Testis (tissue), 2 donors: ENCODE measurements at regions not wholly inside any gene's neighbourhood (a gene's known extent, or its start where the extent isn't known, plus 50 kb on each side); places are given as distances from the start of the nearest gene placed in this dataset.
"Not testable (repeated sequence)": the region's sequence is repeated elsewhere in the genome, so short reads cannot be mapped to it uniquely, and the experiment has no call there.

Experiments
- DNase-seq: peaks from one replicate; pipeline ENCODE4 v3.0.0-alpha.2; 2019
- H3K27ac ChIP-seq, 2 donors: fragments of 200-600 bp; sonication (generic); one replicate each; pipeline ENCODE4 v1.5.1; 2019
- H3K27me3 ChIP-seq: fragments of 200-600 bp; sonication (generic); one replicate; pipeline ENCODE4 v1.5.1; 2019
- H3K36me3 ChIP-seq: fragments of 200-600 bp; sonication (generic); one replicate; pipeline ENCODE4 v1.5.1; 2017; ENCODE audit warnings: low read depth; ENCODE audit errors: missing control alignments
- H3K4me1 ChIP-seq: fragments of 200-600 bp; sonication (generic); one replicate; pipeline ENCODE4 v1.5.1; 2019
- H3K4me3 ChIP-seq, 2 donors: fragments of 200-600 bp; sonication (generic); one replicate each; pipeline ENCODE4 v1.5.1; 2017 to 2019
- H3K9me3 ChIP-seq: fragments of 200-600 bp; sonication (generic); one replicate; pipeline ENCODE4 v1.5.1; 2017
- POLR2A ChIP-seq: fragments of 450-650 bp; IDR thresholded peaks from one replicate; pipeline ENCODE4 v1.6.1; 2017; ENCODE audit warnings: antibody characterized with exemption, mild to moderate bottlenecking, moderate library complexity
- WGBS, 2 donors: methylation state at CpG; one replicate each; pipeline ENCODE4 v1.1.5; 2018; 5-methylcytosine and 5-hydroxymethylcytosine counted together
- intact Hi-C: fragments of 100-400 bp; cut with DNase I; formaldehyde crosslinking; loops from one replicate; pipeline ENCODE4 v1.15.1; 2023; ENCODE audit warnings: low total_unique reads
- TF ChIP-seq, protein P1 (sequence below), 3 experiments: fragments of 450-650 bp in 2 of 3; fragments of 200-600 bp in 1 of 3; sonication (generic) in 1 of 3; IDR thresholded peaks; one replicate each; pipeline ENCODE4 v1.5.1; 2016 to 2019; ENCODE audit warnings: antibody characterized with exemption in 3 of 3, mild to moderate bottlenecking in 2 of 3, moderate library complexity in 1 of 3

- Histone ChIP-seq H3K4me1 (no peaks in the 10 kb centered on the region), H3K27me3 (no peaks in the 10 kb centered on the region), H3K27ac (no peak overlapping the region), H3K9me3 (no peaks in the 10 kb centered on the region), H3K4me3 (no peak overlapping the region), H3K36me3 (no peaks in the 10 kb centered on the region)
- no peak for DNase-seq
- TF ChIP-seq, protein P1, sequence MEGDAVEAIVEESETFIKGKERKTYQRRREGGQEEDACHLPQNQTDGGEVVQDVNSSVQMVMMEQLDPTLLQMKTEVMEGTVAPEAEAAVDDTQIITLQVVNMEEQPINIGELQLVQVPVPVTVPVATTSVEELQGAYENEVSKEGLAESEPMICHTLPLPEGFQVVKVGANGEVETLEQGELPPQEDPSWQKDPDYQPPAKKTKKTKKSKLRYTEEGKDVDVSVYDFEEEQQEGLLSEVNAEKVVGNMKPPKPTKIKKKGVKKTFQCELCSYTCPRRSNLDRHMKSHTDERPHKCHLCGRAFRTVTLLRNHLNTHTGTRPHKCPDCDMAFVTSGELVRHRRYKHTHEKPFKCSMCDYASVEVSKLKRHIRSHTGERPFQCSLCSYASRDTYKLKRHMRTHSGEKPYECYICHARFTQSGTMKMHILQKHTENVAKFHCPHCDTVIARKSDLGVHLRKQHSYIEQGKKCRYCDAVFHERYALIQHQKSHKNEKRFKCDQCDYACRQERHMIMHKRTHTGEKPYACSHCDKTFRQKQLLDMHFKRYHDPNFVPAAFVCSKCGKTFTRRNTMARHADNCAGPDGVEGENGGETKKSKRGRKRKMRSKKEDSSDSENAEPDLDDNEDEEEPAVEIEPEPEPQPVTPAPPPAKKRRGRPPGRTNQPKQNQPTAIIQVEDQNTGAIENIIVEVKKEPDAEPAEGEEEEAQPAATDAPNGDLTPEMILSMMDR (IDR thresholded peaks at IDR 0.05) = no peak
- TF ChIP-seq POLR2A = no peak
- intact Hi-C loops = no loop called here
- 85 to 88% methylated on average over 6 to 11 of the region's 11 CpGs for WGBS, 2 donors
Measured at GRCh38 chr1:29756901-29757725, 520.8 kb downstream of the PTPRU start.

GRCh38 chr1:29756498-29756897 lies 520.2 kb downstream of the PTPRU start:
- Histone ChIP-seq H3K4me1 (no peaks in the 10 kb centered on the region), H3K4me3 (no peak overlapping the region), H3K36me3 (no peaks in the 10 kb centered on the region), H3K27ac (no peak overlapping the region), H3K27me3 (no peaks in the 10 kb centered on the region), H3K9me3 (no peaks in the 10 kb centered on the region)
- intact Hi-C loops = no loop called here
- TF ChIP-seq, protein P1 (IDR thresholded peaks at IDR 0.05) = no peak
- TF ChIP-seq POLR2A = no peak
- no peak for DNase-seq
- 88 to 94% methylated on average over 5 of the region's 5 CpGs for WGBS, 2 donors

DNA sequence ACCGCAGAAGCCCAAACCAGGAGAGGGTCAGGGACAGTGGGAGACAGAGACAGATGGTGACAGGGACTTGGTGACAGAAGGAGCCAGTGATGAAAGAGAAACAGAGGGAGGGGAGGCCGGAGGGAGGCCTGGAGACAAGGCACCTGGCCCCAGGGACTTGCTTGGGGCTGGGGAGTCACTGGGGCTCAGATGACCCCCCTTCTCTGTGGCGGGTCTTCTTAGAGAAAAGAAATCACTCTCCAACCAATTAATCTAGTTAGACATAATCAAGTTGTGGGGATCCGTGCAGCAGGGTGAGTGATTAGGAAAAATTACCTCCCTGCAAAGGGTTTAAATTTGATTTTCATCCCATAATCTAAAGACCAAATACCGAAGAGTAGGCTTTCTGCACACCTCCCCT lies 519.8 kb downstream of the PTPRU start:
- no peak for DNase-seq
- no peaks in the 10 kb centered on the region for H3K4me1 ChIP-seq
- no peak overlapping the region for H3K27ac ChIP-seq
- no peaks in the 10 kb centered on the region for H3K36me3 ChIP-seq
- intact Hi-C loops = no loop called here
- H3K27me3 ChIP-seq = no peaks in the 10 kb centered on the region
- no peak for TF ChIP-seq POLR2A
- TF ChIP-seq, protein P1 (IDR thresholded peaks at IDR 0.05) = no peak
- H3K4me3 ChIP-seq = no peak overlapping the region
- H3K9me3 ChIP-seq = no peaks in the 10 kb centered on the region
- WGBS, 2 donors = 67 to 71% methylated on average over 4 to 5 of the region's 5 CpGs

DNA sequence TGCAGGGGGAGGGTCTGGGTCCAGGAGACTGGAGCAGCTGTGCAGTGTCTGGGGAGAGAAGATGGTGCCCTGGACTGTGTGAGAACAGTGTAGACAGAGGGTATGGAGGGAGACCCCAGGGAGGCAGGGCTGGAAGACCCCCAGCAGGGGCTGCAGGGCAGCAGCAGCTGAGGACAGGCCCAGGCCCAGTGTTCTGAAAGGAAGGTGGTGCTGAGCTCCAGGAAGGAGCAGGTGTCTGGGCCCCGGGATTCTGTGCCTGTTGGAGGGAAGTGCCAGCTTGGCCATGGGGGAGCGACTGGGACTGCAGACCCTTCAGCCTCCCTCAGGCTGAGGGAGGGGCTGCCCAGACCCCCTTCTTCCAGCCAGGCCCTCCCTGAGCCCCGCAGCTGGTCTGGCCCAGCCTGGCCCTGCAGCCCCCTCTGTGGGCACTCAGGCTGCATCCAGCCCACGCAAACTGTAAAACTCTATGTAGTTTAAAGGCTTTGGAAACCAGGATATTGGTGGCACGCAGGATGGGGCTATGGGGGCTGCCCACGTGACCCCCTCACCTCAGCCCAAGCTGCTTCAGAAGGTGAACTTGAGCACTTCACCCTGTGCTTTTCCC lies 519.2 kb downstream of the PTPRU start:
- H3K4me3 ChIP-seq, H3K27ac ChIP-seq, H3K9me3 ChIP-seq, H3K27me3 ChIP-seq, H3K36me3 ChIP-seq, H3K4me1 ChIP-seq, intact Hi-C loops, DNase-seq: not testable (repeated sequence)
- 63 to 86% methylated on average over 1 to 3 of the region's 6 CpGs for WGBS, 2 donors

DNA sequence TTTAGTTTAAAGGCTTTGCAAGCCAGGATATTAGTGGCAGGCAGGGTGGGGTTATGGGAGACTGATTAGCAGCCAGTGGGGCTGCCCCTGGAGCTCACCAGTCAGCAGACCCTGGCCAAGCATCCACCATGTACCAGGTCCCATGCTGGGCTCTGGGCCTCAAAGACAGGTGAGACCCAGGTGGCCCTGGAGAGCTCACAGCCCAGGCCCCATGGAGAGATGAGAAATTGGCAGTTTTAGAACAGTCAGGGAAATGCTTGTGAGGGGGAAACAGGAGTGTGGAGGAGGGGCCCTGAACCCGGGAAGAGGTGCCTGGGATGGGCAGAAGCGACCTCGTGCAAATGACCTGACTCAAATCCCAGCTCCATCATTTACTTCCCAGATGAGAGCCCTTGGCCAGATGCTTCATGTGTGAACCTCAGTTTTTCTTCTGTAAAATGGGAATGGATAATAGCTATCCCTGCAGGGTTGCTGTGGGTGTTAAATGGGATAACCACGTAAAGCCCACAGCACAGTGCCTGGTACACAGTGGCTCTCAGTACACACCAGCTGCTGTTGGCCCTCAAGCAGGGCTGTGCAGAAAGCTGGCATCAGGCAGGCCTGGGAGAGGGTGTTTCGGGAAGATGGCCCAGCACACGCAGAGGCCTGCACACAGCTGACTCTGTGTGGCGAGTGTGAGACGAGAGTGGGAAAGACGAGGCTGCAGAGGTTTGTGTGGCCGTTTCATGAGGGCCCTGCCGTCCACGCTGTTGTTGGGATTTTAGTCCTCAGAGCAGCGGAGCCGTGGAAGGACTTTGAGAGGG lies 518.5 kb downstream of the PTPRU start:
- H3K4me1 ChIP-seq = no peaks in the 10 kb centered on the region
- H3K9me3 ChIP-seq = no peaks in the 10 kb centered on the region
- no peak overlapping the region for H3K27ac ChIP-seq
- H3K4me3 ChIP-seq = no peak overlapping the region
- intact Hi-C loops = no loop called here
- no peaks in the 10 kb centered on the region for H3K27me3 ChIP-seq
- no peaks in the 10 kb centered on the region for H3K36me3 ChIP-seq
- no peak for DNase-seq
- WGBS, 2 donors = 73 to 85% methylated on average over 14 of the region's 14 CpGs
- TF ChIP-seq, protein P1 (IDR thresholded peaks at IDR 0.05) = no peak
- TF ChIP-seq POLR2A = no peak
